GM21381 (cell line): ENCODE measurements at regions not wholly inside any gene's neighbourhood (a gene's known extent, or its start where the extent isn't known, plus 50 kb on each side); places are given as distances from the start of the nearest gene placed in this dataset.
"Not testable (repeated sequence)": the region's sequence is repeated elsewhere in the genome, so short reads cannot be mapped to it uniquely, and the experiment has no call there.

Experiments used
- ATAC-seq: cut with Tn5 transposase; IDR thresholded peaks from one replicate; pipeline ENCODE4 v1.9.1; 2021; ENCODE audit warnings: mild to moderate bottlenecking, moderate library complexity; ENCODE audit not compliant: unreplicated experiment

DNA sequence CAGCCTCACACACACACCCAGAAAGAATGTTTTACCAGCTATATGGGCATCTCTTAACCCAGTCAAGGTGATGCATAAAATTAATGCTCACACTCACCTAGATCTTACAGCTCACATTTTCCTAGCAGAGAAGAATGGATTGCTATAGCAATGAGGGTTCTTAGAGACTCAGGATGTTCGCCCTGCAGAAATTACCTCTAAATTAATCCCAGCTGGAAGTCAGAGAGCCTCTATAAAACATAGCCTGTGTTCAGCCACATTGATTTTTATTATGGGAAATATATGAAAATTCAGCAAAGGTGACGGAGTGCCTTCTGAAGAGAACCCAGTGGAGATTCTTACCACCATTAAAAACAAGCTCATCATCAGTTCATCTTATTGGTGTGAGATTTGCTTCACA lies 528.3 kb upstream of the ZFP42 start:
- ATAC-seq, result no peak

DNA sequence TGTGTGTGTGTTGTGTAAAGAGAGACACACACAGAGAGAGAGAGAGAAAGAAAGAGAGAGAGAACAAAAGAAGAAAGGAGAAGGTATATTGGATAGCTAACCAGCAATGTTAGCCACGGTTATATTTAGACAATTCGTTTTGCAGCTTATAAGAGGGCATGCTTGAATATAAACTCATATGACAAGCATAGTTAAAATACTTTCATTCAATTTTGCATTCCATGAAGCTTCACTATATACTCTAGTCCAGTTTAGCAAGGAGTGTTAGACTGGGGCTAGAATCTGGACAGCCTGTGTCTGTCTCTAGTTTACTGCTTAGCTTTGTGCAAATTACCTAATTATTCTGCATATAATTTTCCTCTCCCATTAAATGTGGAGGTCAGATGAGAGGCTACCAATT lies 525.9 kb upstream of the ZFP42 start:
- ATAC-seq, result no peak

DNA sequence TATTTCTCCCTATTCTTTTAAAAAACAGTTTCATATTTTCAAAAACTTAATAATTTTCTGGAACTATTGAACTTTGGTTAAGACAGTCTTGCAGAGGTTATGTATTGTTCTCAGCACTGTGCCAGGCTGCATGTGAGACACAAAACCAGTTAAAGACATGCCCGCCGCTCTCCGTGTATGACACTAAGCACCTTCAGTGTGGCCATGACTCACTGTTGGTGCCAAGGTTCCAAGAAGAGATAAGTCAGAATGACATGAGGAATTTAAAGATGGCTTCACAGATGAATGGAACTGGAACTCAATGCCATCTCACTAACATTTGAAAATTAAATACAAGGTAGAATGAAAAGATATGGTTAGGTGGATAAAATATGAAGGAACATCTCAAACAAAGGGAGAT lies 525.5 kb upstream of the ZFP42 start:
- ATAC-seq, result no peak

DNA sequence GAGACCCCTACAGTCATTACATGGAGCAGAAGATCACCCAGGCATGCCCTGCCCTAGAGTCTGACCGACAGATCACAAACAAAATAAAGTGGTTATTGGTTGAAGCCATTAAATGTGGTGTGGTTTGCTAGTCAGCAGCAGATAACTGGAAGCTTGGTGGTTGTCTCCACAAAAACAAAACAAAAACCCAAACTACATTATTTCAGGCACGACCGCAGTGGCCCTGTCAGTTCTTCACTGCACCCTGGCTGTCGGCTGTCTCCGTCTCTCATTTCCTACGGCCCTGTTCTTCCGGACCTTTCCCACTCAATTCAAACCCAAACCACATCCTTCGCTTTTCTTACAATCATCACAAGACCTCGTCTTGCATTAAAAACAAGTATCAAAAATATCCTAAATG lies 521.3 kb upstream of the ZFP42 start:
- ATAC-seq, result no peak

DNA sequence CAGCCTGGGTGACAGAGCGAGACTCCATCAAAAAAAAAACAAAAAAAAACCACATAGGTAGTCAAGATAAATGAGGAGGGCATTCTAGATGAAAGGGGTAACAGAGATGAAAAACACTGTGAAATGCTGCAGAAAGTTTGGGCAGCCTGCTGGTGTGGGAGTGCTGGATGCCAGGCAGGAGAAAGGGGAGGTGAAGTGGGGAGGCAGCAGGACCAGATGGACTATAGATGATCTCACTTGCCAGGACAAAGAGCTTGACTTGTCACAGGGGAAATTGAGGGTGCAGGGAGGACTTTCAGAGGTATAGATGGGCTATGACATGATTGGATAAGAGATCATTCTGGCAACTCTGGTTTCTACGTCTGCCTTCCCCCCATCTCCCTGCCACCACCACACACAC lies 519.7 kb upstream of the ZFP42 start:
- ATAC-seq, result no peak

DNA sequence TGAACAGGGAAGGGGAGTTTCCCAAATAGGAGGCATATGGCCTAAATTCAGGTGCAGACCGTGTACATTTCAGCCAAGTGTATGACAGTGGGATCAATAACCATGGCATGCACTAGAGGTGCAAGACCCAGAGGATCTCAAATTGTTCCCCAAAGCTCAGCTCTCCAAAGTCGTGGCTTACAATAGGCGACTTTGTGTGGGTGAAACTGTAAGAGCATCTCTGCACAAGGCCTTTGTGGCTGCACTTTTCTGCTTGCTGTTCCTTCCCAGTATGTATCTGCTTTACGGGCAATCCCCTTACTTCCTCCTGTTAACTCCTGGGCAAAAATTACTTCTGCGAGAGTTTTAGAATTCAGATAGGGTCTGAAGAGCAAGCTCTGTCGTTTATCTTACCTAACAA lies 518.3 kb upstream of the ZFP42 start:
- no peak for ATAC-seq

DNA sequence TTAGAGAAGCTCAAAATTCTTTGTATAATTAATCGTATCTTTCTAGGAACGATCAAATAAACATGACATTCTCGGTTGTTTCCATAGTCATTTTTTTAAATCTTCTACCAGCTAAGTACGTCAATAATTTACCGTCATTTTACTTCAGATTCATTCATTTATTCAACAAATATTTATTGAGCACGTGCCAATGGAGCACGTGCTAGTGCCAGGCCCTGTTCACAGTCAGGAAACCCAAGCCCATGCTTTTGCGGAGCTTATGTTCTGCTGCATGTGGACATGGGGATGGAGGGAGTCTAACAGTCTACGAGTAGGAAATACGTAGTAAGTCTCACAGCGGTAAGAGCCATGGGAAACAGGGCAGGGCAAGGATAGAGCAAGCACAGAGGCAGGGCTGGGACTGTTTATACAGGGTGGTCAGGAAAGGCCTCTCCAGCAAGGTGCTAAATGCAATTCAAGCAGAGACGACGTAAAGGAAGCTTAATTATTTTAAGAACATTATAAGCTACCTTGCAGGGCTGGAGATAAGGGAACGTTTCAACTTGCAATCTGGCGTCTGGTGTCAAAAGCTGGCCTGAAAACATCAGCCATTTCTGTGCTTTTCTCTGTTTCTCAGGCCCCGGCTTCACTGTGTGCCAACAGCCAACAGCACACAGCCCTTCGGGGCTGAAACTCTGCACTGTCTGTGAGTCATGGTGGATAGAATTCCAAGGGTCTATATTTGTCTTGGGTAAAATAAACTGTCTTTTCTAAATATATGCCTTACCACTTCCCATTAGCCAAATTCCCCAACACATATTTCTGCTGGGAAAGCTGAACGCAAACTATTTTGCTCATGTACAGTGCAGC lies 517.1 kb upstream of the ZFP42 start:
- ATAC-seq, result no peak

DNA sequence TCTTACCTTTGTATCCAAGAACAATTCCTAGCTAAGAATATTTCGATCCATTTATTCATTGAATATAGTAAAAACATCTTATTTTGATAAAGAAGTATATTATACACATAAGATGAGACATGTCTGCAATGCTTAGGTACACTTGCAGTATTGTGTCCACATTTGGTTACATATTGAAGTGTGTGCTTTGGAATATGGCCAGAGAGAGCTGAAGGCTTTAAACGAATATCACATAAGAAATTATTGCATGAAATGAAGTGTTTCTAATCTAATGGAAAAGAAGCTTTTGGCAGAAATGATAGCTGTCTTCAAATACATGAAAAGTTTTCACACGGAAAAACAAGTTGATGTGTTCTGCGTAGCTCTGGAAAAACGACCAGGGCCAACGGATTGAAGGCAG lies 516.1 kb upstream of the ZFP42 start:
- no peak for ATAC-seq

DNA sequence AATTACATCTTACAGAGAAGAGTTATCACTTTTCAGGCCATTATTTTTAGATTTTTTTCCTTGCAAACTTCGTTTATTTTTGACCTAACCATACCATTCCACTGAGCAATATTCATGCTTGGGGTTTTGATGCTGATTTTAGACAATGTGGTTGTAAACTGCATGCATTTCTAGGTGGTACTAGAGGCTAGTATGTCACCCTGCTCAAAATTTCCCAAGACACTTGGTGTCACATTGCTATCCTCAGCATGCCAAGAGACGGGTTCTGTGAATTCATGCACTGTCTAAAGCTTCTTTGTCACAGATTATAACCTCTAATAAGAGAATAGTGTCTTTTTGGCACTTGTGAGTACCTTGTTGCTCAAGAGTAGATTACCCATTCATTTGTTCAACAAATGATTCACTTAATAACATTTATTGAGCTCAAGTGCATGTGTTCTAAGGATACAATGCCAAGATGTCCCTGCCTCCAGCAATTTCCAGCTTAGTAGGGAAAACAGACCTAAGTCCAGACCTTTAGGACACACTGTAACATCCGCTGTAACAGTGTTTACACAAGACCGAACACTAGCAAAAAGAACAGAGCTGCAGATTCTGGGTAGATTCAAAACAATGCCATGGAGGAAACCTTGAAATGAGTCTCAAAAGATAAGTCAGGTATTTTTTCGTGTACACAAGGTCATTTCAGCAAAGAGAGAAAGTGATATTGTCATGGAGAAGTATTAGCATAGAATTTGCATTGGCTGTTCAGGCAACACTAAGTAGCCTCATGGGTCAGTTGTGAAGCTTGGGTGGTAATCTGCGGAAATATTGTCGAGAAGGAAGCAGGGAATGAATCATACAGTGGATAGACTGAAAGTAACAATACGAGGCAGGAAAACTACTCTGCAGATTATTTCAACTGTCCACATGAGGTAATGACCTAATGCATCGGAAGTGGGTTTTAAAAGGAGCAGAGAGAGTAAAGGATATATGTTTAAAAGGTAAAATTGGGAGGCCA lies 515.1 kb upstream of the ZFP42 start:
- ATAC-seq, result no peak

DNA sequence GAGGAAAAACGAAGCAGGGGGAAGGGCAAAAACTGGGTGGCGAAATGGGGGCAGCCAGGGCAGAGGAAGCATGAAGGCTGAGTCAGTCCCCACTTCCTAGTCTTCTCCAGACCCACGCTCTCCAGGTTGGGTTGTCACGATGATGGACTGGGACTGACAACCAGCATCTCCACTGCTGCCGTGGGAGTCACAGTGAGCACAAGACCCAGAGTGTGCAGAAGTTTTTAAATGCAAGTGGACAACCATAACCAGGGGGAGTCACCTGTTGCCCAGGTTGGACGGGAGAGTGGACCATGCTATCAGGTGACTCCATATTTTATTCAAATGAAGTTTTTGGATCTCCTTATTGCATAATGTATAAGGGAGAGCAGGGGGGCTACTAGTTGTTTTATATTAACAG lies 511.4 kb upstream of the ZFP42 start:
- no peak for ATAC-seq

DNA sequence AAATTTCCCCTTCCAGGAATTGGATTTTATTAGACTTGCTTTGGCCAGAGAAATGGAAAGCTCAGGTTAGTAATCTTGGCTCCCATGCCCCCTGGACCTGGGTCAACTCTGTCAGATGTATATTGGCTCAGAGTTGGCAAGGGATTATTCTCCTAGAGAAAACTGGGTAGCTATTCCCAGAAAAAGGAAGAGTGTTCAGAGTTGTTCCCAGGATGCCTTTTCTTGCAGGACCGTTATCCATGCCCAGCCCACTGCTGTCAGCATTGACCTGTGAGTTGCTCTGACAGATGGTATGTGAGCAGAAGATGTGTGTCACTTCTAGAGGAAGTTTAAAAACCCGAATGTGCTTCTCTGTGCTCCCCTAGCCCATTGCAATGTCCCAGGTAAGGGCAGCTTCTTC lies 509.9 kb upstream of the ZFP42 start:
- no peak for ATAC-seq

DNA sequence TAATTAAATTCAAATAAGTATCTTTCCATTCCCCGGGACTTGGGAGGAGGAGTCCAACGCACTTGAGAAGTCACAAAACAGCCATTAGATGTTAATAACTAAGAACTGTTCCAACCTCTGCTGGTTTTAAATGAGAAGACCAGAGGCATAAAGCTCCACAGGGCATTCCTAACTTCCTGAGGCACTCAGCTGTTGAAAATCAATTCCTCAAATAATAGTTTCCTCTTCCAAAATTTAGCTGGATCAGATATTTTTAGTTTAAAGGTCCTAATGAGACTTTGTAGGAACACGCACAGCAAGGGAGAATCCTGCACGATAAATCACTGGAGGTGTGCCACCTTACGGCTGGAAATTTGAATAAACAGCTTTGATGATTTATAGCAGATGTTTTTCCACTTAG lies 504.3 kb upstream of the ZFP42 start:
- ATAC-seq, result no peak

DNA sequence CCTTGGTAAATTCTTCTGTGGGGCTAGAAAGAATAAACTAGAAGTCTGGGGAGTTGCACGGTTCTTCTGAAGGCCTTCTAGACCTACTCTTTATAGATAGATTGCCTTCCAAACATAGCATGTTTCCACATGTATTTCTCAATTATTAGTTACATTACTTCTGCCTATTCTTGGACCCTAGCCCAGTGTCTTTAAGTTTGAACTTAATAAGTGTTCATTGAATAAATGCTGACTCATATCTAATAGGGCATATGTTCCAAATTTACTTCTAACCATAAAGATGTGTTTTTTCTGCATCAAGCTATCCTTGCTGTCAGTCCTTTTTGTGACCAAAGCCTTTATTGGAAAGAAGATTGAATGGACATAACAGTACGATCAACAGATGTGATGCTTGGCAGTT lies 503.6 kb upstream of the ZFP42 start:
- no peak for ATAC-seq

DNA sequence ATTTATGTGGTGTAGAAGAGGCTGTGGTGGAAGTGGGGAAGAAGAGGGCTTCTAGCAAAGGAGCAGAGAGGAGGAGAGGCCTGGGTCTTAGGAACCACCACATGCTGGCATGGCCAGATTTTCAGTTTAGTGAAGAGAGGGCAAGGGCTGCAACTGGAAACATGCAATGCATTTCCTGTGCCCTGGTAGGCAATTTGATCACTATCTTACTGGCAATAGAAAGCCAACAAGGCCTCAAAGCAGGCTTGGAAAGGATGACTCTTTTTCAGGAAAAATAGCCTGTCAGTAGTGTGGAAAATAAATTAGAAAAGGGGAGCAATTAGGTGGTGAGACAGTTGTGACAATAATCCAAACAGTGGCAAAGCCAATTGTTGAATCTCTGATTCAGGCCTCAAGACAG lies 501.9 kb upstream of the ZFP42 start:
- ATAC-seq, result no peak

DNA sequence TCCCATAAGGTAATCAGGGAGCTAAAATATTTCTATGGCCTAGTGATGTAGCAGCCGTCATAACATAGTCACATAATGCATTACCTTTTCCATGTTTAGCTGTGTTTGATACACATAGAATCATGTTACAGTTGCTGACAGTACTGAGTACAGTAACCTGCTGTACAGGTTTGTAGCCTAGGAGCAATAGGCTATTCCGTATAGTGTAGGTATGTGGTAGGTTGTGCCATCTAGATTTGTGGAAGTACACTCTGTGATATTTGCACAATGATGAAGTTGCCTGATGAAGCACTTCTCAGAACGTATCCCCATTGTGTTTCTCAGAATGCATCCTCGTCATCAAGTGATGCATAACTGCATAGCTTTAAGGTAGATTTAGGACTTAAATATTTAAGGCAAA lies 495.6 kb upstream of the ZFP42 start:
- no peak for ATAC-seq

DNA sequence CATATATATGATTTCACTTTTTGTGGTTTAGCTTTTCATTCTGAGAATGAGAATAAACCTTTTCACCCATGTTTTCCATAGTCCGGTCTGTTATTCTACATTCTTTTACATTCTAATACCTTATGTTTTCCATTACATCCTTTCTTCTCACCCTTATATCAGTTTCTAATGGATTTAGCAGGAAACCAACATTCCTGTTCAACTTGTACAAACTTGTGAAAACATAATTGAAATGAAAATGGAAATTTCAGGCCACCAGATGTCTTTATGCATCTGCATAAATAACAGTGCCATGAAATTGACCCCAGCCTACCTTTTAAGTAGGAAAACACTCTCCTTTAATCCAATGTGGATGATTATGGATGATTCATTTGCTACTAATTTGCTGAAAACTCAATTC lies 494.8 kb upstream of the ZFP42 start:
- ATAC-seq, result no peak

DNA sequence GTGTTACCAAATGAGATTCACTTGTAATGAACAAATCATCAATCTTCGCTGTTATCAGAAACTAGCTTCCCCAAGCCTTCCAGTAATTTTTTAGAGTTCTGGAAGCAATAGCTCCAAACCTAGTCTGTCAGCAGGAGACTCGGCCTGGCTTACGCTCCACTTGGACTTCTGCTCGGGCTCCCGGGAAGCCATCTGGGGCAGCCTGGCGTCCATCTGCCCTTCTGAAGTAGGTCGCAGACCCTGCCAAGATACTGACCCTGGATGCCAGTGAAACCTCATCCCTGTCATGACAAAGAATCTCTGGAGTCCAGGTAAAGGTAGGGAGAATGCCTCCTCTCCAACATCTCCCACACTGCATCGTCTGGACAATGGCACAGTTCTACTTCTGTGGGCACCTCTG lies 493.8 kb upstream of the ZFP42 start:
- no peak for ATAC-seq

DNA sequence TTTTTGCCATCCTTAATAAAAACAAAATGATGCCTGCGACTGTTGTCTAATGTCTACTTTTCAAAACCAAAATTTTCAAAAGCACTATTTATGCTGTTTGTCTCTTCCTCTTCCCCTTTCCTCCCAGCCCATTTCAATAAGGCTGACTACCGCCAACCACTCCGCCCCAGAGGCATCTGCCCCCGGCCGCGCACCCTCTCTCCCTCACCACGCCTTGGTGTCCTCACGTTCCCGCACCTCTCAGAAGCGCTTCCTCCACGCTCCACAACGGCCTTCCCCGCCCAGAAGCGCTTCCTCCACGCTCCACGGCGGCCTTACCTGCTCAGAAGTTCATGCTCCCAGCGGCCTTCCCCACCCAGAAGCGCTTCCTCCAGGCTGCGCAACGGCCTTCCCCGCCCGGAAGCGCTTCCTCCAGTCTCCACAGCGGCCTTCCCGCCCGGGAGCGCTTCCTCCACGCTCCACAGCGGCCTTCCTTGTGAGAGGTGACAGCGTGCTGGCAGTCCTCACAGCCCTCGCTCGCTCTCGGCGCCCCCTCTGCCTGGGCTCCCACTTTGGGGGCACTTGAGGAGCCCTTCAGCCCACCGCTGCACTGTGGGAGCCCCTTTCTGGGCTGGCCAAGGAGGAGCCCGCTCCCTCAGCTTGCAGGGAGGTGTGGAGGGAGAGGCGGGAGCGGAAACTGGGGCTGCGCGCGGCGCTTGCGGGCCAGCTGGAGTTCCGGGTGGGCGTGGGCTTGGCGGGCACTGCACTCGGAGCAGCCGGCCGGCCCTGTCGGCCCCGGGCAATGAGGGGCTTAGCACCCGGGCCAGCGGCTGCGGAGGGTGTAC lies 490.4 kb upstream of the ZFP42 start:
- ATAC-seq, result no peak

DNA sequence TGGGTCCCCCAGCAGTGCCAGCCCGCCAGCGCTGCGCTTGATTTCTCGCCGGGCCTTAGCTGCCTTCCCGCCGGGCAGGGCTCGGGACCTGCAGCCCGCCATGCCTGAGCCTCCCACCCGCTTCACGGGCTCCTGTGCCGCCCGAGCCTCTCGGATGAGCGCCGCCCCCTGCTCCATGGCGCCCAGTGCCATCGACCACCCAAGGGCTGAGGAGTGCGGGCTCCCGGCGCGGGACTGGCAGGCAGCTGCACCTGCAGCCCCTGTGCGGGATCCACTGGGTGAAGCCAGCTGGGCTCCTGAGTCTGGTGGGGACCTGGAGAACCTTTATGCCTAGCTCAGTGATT lies 489.8 kb upstream of the ZFP42 start:
- ATAC-seq, result not testable (repeated sequence)

DNA sequence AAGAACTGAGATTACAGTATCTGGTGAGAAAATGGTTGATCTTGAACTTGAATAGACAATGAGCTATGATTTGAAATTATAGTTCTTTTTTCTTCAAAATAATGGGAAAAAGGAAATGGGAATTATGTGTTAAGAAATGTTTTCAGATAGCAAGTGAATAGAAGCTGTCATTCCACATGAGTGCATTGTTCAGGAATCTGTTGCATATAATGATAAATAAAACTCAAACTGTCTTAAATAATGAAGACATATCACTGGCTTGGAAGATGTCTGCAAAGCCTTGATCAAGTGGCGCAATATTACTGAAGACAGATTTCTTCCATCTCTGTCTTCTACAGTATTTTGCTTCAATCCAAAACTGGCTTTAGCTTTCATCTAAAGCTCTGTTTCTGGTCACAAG lies 479.3 kb upstream of the ZFP42 start:
- no peak for ATAC-seq

DNA sequence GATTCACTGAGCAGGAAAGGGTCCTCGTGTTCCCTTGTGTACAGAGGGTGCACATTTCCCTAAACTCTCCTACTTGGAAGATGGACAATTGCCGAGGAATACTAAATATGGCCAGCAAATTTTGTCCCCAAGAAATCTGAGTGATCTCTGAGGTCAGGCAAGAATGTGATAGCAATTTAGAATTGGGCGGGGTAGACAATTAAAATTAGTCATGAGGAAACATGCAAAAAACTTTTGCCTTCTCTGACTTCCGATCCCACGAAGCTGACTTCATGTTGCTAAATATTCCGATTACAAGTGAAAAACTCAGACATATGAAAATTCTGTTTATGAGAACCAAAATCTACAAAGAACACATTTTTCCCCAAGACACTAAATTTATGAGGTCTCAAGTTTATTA lies 453.9 kb upstream of the ZFP42 start:
- no peak for ATAC-seq
